ENCODE measurements at regions not wholly inside any gene's neighbourhood (a gene's known extent, or its start where the extent isn't known, plus 50 kb on each side); places are given as distances from the start of the nearest gene placed in this dataset.
"Not testable (repeated sequence)": the region's sequence is repeated elsewhere in the genome, so short reads cannot be mapped to it uniquely, and the experiment has no call there.

DNA sequence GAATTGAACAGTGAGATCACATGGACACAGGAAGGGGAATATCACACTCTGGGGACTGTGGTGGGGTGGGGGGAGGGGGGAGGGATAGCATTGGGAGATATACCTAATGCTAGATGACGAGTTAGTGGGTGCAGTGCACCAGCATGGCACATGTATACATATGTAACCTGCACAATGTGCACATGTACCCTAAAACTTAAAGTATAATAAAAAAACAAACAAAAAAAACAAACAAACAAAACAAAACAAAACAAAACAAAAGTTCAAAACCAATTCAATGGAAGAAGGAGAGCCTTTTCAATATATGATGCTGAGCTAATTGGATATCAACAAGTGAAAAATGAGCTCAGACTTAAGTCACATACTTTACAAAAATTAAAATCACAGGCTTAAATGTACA lies 592.8 kb downstream of the CBLN4 start:
- H3K27ac Mint-ChIP-seq; CTCF ChIA-PET; H3K36me3 Mint-ChIP-seq (ENCODE audit: low read depth): not testable (repeated sequence)

DNA sequence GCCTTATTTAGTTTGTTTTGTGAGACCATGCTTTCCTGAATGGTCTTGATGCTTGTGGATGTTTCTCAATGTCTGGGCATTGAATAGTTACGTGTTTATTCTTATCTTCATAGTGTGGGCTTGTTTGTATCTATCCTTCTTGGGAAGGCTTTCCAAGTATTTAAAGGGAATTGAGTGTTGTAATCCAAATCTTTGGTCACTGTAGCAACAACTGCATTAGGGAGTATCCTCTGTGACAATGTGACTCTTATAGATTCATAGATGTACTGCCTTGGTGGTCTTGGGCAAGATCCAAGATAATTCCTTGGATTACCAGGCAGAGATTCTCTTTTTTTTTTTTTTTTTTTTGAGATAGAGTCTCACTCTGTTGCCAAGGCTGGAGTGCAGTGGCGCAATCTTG lies 598.4 kb downstream of the CBLN4 start:
- no peak for DNase-seq
- H3K27ac Mint-ChIP-seq, result no peak overlapping the region
- CTCF ChIA-PET, result no interaction called here
- H3K9me3 Mint-ChIP-seq, result no peaks in the 10 kb centered on the region
- no peak overlapping the region for H3K4me3 Mint-ChIP-seq
- H3K36me3 Mint-ChIP-seq (ENCODE audit: low read depth), result no peaks in the 10 kb centered on the region
- no peaks in the 10 kb centered on the region for H3K4me1 Mint-ChIP-seq (ENCODE audit: low read depth)
- no peaks in the 10 kb centered on the region for H3K27me3 Mint-ChIP-seq (ENCODE audit: low read depth)
- intact Hi-C loops (cut with micrococcal nuclease), result no loop called here

More for the DNA sequence above, 592.8 kb downstream of the CBLN4 start:
- H3K4me1 Mint-ChIP-seq (ENCODE audit: low read depth); H3K9me3 Mint-ChIP-seq; H3K4me3 Mint-ChIP-seq; H3K27me3 Mint-ChIP-seq (ENCODE audit: low read depth); DNase-seq: not testable (repeated sequence)
- intact Hi-C loops (cut with micrococcal nuclease), result loop anchor here (10.0 kb wide), 1 partner anchor 932 kb away; no protein-coding TSS in a partner anchor

DNA sequence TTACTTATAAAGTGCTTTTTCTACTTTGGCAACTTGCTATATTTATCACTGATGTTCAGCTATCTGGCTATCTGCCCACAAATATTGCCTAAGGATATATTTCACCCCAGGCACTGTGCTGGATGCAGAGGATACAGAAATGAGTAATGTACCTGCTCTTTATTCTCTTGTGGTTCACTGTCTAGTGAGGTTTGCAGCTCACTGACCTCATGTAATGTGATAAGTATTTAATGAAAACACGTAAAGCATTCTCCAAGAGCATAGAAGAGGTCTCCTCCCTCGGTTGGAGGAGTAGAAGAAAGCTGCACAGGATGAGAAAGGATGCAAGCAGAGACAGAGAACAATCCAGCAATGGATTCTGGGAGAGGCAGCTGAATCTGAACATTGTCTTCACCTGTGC lies 610.7 kb downstream of the CBLN4 start:
- CTCF ChIA-PET, result no interaction called here
- Mint-ChIP-seq H3K36me3 (ENCODE audit: low read depth) (no peaks in the 10 kb centered on the region), H3K27ac (no peak overlapping the region), H3K9me3 (peaks cover 1% of the 10 kb centered on the region), H3K4me1 (ENCODE audit: low read depth) (no peaks in the 10 kb centered on the region), H3K27me3 (ENCODE audit: low read depth) (no peaks in the 10 kb centered on the region), H3K4me3 (no peak overlapping the region)
- intact Hi-C loops (cut with micrococcal nuclease), result no loop called here
- DNase-seq, result no peak

DNA sequence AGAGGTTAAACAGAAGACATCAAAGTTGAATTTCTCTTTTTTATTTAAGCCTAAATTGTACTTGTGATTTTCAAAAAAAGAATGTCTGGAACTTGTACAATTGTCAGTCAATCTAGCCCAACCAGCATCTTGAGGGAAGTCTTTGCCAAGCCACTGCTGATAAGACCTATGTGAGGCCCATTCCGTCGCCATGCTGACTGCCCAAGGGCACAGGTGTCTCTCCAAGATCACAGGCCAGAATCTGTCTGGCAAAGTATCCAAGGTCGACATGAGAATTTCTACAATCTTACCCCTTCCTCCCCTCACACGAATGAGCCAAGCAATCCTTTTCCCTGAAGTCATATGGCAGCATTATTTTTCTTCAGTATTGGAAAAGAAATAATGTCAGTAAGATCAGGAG lies 614.5 kb downstream of the CBLN4 start:
- CTCF ChIA-PET, result no interaction called here
- H3K4me3 Mint-ChIP-seq, result no peak overlapping the region
- H3K27ac Mint-ChIP-seq, result no peak overlapping the region
- intact Hi-C loops (cut with micrococcal nuclease), result no loop called here
- no peak for DNase-seq
- H3K9me3 Mint-ChIP-seq, result peaks cover 5% of the 10 kb centered on the region
- H3K36me3 Mint-ChIP-seq (ENCODE audit: low read depth), result no peaks in the 10 kb centered on the region
- no peaks in the 10 kb centered on the region for H3K27me3 Mint-ChIP-seq (ENCODE audit: low read depth)
- no peaks in the 10 kb centered on the region for H3K4me1 Mint-ChIP-seq (ENCODE audit: low read depth)

DNA sequence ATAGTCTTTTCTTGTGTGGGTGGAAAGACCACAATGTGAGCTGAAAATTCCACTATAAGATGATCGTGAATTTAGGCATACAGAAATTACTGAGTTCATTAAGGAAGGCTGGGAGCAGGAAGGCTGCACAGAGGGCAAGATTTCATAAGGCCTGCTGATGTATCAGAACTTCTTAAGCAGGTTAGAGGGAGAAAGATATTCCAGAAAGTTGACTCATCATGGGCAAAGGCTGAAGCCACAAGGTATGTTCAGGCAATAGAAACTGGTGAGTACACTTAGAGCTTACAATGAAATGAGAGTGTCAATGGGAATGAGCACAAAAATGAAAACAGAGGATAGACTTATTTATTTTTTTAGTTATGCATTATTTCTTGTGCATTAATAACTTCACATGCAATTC lies 618.6 kb downstream of the CBLN4 start:
- H3K27me3 Mint-ChIP-seq (ENCODE audit: low read depth), result no peaks in the 10 kb centered on the region
- no peaks in the 10 kb centered on the region for H3K36me3 Mint-ChIP-seq (ENCODE audit: low read depth)
- H3K27ac Mint-ChIP-seq, result no peak overlapping the region
- no peak overlapping the region for H3K4me3 Mint-ChIP-seq
- CTCF ChIA-PET, result no interaction called here
- H3K9me3 Mint-ChIP-seq, result peaks cover 6% of the 10 kb centered on the region
- DNase-seq, result no peak
- intact Hi-C loops (cut with micrococcal nuclease), result no loop called here
- no peaks in the 10 kb centered on the region for H3K4me1 Mint-ChIP-seq (ENCODE audit: low read depth)

DNA sequence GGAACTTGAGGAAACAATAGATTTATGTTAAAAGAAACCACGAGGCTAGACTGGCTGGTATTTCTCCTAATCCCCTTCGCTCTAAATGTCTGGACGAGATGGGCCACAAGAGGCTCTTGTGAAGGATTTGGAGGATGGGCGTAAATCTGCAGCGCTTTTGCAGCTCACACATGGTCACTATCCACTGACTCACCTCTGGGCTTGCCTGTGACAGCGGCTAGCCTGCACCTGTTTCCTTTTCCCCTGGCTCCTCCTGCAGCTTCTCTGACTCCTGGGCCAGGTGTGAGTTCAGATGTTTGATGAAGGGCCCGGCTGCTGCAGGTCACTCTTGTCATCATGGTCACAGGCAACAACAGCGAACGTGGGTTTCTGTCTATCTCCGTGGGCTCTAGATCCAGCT lies 629.4 kb downstream of the CBLN4 start:
- DNase-seq, result no peak
- Mint-ChIP-seq H3K36me3 (ENCODE audit: low read depth) (no peaks in the 10 kb centered on the region), H3K4me3 (no peak overlapping the region), H3K4me1 (ENCODE audit: low read depth) (no peaks in the 10 kb centered on the region), H3K27ac (no peak overlapping the region), H3K9me3 (no peaks in the 10 kb centered on the region), H3K27me3 (ENCODE audit: low read depth) (no peaks in the 10 kb centered on the region)
- intact Hi-C loops (cut with micrococcal nuclease), result no loop called here
- CTCF ChIA-PET, result no interaction called here

DNA sequence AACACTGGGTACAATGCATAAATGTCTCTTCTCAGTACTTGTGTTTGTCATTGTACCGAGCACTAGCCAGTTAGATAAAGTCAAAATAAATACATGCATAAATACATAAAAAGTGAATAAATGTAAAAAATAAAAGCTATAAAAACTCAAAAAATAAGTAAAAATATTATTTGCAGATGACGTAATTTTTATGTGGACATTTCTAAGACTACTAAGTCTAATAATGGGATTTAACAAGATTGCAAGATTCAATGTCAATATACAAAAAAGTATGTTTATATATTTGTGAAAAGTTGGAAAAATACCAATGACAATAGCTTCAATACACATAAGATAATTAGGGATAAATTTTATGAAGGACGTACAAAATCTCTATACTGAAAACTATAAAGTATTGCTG lies 639.6 kb downstream of the CBLN4 start:
- intact Hi-C loops (cut with micrococcal nuclease), result no loop called here
- Mint-ChIP-seq H3K36me3 (ENCODE audit: low read depth) (no peaks in the 10 kb centered on the region), H3K4me3 (no peak overlapping the region), H3K4me1 (ENCODE audit: low read depth) (no peaks in the 10 kb centered on the region), H3K9me3 (peaks cover 2% of the 10 kb centered on the region), H3K27ac (no peak overlapping the region), H3K27me3 (ENCODE audit: low read depth) (no peaks in the 10 kb centered on the region)
- CTCF ChIA-PET, result no interaction called here
- no peak for DNase-seq

DNA sequence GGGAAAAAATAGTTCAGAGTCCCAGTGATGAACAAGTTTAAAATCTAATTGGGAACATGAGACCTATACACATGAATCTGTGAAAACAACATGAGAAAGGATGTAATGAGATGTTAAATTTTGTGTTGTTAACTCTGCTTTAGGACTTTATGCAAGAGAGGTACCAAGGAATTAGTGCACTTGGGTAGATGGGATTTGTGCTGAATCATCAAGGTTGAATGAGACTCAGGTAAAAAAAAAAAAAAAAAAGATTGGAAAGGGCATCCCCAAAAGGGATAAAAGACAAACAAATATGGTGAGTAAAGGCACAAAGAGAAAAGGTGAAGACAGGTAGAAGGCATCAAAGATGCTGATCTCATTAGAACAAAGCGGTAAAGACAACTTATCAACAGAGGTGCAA lies 644.4 kb downstream of the CBLN4 start:
- Mint-ChIP-seq H3K9me3 (peaks cover 3% of the 10 kb centered on the region), H3K27me3 (ENCODE audit: low read depth) (no peaks in the 10 kb centered on the region), H3K27ac (no peak overlapping the region), H3K36me3 (ENCODE audit: low read depth) (no peaks in the 10 kb centered on the region), H3K4me1 (ENCODE audit: low read depth) (no peaks in the 10 kb centered on the region), H3K4me3 (no peak overlapping the region)
- no peak for DNase-seq
- intact Hi-C loops (cut with micrococcal nuclease), result no loop called here
- CTCF ChIA-PET, result no interaction called here

DNA sequence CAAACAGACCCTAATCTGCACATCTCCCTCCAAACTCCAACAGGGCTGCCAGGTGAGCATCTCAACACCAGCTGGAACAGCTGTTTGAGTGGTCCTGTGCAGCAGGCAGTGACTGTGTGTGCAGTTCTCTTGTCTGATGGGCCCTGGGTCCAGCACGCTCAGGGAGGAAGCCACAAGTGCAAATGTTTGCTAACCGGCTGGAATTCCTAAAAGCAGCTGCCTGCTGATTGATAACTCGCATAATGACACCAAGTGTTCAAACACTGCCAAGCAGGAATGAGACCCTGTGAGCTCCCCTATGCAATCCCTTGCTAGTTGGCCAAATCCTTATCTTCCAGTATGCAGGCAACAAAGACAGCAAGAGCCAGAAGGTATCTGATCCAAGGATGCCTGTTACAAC lies 650.6 kb downstream of the CBLN4 start:
- Mint-ChIP-seq H3K36me3 (ENCODE audit: low read depth) (no peaks in the 10 kb centered on the region), H3K27ac (no peak overlapping the region), H3K4me3 (no peak overlapping the region), H3K9me3 (peaks cover 10% of the 10 kb centered on the region), H3K27me3 (ENCODE audit: low read depth) (no peaks in the 10 kb centered on the region), H3K4me1 (ENCODE audit: low read depth) (no peaks in the 10 kb centered on the region)
- CTCF ChIA-PET, result no interaction called here
- DNase-seq, result no peak
- intact Hi-C loops (cut with micrococcal nuclease), result no loop called here

DNA sequence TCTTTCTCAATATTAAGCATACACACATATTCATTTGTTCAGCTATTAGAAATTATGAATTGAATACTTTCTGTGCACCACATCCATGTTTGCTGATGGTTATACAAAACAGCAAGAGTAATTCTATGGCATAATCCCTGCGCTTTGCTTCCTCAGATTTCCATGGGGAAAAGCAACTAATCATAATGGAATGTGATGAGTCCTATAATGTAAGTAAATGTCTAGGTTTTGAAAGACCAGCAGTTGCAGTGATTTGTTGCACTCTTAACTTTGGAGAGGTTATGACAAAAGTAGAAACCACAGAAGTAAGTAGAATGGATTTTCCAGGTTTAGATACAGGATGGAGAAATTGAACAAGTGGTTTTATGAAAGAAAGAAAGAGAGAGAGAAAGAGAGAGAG lies 652.1 kb downstream of the CBLN4 start:
- H3K27me3 Mint-ChIP-seq (ENCODE audit: low read depth), result no peaks in the 10 kb centered on the region
- no peaks in the 10 kb centered on the region for H3K36me3 Mint-ChIP-seq (ENCODE audit: low read depth)
- H3K27ac Mint-ChIP-seq, result no peak overlapping the region
- CTCF ChIA-PET, result no interaction called here
- no peak overlapping the region for H3K4me3 Mint-ChIP-seq
- intact Hi-C loops (cut with micrococcal nuclease), result no loop called here
- H3K4me1 Mint-ChIP-seq (ENCODE audit: low read depth), result no peaks in the 10 kb centered on the region
- no peak for DNase-seq
- peaks cover 10% of the 10 kb centered on the region for H3K9me3 Mint-ChIP-seq

DNA sequence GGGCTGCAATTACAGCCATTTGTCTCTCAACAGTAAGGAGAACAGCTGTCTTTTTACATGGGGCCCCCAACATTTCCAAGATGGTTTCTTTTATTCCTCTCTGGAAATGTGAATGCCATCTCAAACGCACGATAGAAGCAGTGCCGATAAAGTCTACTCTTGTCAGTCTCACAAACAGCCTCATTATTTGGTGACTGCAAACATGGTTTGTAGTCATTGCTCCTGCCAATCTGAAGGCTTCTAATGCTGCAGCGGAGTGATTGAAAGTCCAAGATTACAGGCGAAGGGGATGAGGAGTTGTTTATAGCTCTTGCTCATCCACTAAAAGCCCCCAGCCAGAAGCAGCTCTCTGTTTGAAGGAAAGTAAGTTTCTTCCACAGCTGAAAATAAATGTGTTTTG lies 657.1 kb downstream of the CBLN4 start:
- no peak for DNase-seq

DNA sequence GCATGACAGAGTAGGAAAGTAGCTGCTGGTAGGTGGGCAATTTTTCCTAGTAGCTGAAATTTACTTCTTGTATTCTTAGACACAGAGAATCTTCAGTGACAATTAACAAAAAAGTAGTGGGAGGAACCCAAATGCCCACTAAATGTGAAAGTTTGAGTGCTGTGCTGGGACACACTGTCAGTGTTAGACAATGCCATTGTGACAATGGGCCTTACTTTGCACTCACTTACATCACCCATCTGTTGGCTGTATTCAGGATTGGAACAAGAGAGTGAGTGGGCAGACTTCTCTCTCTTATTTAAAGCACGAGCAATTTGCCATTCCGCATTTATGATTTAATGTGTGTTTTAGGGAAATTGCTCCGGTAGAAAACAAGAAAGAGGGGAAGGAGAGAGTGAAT lies 662.5 kb downstream of the CBLN4 start:
- intact Hi-C loops (cut with micrococcal nuclease), result no loop called here
- no peak overlapping the region for H3K4me3 Mint-ChIP-seq

More for the DNA sequence above, 657.1 kb downstream of the CBLN4 start:
- Mint-ChIP-seq H3K27me3 (ENCODE audit: low read depth) (no peaks in the 10 kb centered on the region), H3K9me3 (peaks cover 8% of the 10 kb centered on the region), H3K36me3 (ENCODE audit: low read depth) (no peaks in the 10 kb centered on the region), H3K4me3 (no peak overlapping the region), H3K4me1 (ENCODE audit: low read depth) (no peaks in the 10 kb centered on the region), H3K27ac (no peak overlapping the region)
- intact Hi-C loops (cut with micrococcal nuclease), result no loop called here
- CTCF ChIA-PET, result no interaction called here

DNA sequence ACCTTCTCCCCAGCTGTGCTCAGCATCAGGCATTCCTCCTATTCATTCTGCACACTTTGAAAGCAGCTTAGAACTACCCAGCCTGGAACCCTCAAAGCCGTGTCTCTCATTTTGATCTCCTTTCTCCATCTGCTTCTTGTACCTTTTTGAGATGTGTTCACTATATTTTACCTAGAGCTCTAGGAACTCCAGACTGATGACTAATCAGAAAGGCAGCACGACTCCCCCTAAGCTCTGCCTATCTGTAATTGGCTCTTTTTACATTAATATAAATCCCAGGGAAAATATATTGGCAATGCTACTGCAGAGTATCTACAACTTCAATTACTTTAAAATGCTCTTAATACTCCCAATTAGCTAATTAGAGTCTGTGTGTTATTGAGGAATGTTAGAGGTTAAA lies 671.5 kb downstream of the CBLN4 start:
- H3K27ac Mint-ChIP-seq, result no peak overlapping the region

More for the DNA sequence above, 662.5 kb downstream of the CBLN4 start:
- H3K27ac Mint-ChIP-seq, result no peak overlapping the region
- CTCF ChIA-PET, result no interaction called here
- H3K27me3 Mint-ChIP-seq (ENCODE audit: low read depth), result peaks cover 2% of the 10 kb centered on the region
- no peaks in the 10 kb centered on the region for H3K36me3 Mint-ChIP-seq (ENCODE audit: low read depth)
- peaks cover 2% of the 10 kb centered on the region for H3K9me3 Mint-ChIP-seq
- DNase-seq, result no peak
- no peaks in the 10 kb centered on the region for H3K4me1 Mint-ChIP-seq (ENCODE audit: low read depth)

DNA sequence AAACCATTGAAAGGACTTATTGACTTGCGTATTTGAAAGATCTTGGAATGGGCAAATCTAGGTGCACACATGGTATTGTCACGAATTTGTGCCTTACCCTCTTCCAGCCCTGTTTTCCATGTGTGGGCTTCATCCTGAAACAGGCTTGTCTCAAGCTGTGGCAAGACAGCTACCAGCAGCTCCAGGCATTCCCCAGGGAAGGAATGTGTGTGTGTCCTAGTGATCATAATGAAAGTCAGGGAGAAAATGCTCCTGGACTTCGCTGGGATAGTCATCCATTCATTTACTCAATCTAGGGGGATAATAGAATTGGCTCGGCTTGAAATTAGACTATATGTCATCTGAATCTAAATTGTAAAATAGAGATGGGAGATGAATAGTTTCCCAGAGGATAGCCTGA lies 676.2 kb downstream of the CBLN4 start:
- DNase-seq, result no peak
- CTCF ChIA-PET, result no interaction called here
- H3K27ac Mint-ChIP-seq, result no peak overlapping the region
- no peaks in the 10 kb centered on the region for H3K9me3 Mint-ChIP-seq
- H3K36me3 Mint-ChIP-seq (ENCODE audit: low read depth), result no peaks in the 10 kb centered on the region
- no peaks in the 10 kb centered on the region for H3K4me1 Mint-ChIP-seq (ENCODE audit: low read depth)
- intact Hi-C loops (cut with micrococcal nuclease), result no loop called here
- no peaks in the 10 kb centered on the region for H3K27me3 Mint-ChIP-seq (ENCODE audit: low read depth)
- H3K4me3 Mint-ChIP-seq, result no peak overlapping the region

More for the DNA sequence above, 671.5 kb downstream of the CBLN4 start:
- no peaks in the 10 kb centered on the region for H3K36me3 Mint-ChIP-seq (ENCODE audit: low read depth)
- intact Hi-C loops (cut with micrococcal nuclease), result no loop called here
- no peaks in the 10 kb centered on the region for H3K4me1 Mint-ChIP-seq (ENCODE audit: low read depth)
- no peak for DNase-seq
- CTCF ChIA-PET, result no interaction called here
- no peak overlapping the region for H3K4me3 Mint-ChIP-seq
- no peaks in the 10 kb centered on the region for H3K27me3 Mint-ChIP-seq (ENCODE audit: low read depth)
- no peaks in the 10 kb centered on the region for H3K9me3 Mint-ChIP-seq
